ENCODE measurements at regions not wholly inside any gene's neighbourhood (a gene's known extent, or its start where the extent isn't known, plus 50 kb on each side); places are given as distances from the start of the nearest gene placed in this dataset.
"Not testable (repeated sequence)": the region's sequence is repeated elsewhere in the genome, so short reads cannot be mapped to it uniquely, and the experiment has no call there.

DNA sequence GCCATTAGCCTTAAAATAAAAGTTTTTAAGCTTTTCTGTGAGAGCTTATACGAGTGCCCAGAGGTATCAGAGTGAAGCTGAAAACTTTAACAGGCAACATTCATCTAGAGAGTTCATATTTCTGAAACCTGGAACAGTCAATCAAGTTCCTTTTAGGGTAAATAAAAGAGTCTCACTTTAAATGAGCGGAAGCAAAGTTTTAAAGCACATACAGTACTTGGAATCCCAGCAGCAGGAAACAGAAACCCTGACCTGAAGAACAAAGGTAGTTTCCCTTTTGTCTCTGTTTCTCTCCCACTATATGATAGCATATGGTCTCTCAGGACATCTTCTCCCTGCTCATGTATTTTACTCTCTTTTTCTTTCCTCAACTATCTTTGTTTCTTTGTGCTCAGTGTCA lies 153.0 kb downstream of the ASB9 start:
- DNase-seq (ENCODE audit: low read depth) = no peak

GRCh38 chrX:15114743-15115566 lies 154.9 kb downstream of the ASB9 start:
- no peak for DNase-seq (ENCODE audit: low read depth)

DNA sequence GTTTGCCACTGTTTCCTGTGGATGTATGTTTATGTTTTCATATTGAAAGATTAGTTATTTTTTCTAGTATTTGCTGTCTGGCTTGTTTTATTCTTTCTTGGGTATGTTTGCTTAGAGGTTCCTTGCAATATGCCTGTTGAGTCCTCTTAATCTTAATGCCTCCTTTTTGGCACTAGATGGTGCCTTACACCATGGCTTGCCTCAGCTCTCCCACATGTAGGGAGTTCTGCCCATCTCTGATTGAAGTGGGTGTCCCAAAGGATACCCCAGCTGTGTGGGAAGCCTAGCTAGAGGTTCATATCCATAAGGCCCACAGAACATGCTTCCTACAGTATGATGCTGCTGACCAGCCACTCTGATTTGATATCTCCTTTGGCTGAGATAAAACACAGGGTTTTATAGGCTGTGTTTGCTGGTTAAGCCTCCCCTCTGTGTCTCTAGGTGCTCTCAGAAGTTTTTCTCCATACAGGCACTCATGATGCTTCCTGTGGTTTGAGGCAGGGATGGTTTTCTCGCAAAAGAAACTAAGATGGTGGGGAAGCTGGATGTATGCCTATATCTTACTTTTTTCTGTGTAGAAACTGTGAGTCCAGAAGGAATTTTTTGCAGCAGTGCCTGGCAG lies 162.4 kb downstream of the ASB9 start:
- no peak for DNase-seq (ENCODE audit: low read depth)

- no peak for DNase-seq (ENCODE audit: low read depth)
Measured at GRCh38 chrX:15098505-15098904, 171.4 kb downstream of the ASB9 start.

DNA sequence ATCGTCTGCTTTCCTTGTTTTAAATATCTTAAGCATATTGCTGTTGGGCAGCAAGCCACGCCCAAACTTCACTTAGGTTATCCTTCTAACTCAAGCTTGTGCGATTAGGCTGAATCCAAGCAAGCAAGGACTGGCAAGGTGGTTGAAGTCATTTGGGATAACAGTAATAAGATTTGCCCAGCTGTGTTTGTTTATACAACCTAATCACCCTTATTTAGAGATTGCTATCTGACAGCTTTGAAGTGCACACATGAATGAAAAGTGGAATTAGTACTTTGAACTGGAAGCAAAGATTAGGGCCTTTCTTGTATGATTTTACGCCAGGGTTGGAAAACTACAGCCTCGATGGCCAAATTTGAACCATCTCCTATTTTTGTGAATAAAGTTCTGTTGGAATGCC lies 182.1 kb downstream of the ASB9 start:
- DNase-seq (ENCODE audit: low read depth) = no peak

GRCh38 chrX:15073313-15073712 lies 196.6 kb downstream of the ASB9 start:
- DNase-seq (ENCODE audit: low read depth) = no peak

- no peak for DNase-seq (ENCODE audit: low read depth)
Measured at GRCh38 chrX:15072880-15073279, 197.0 kb downstream of the ASB9 start.

DNA sequence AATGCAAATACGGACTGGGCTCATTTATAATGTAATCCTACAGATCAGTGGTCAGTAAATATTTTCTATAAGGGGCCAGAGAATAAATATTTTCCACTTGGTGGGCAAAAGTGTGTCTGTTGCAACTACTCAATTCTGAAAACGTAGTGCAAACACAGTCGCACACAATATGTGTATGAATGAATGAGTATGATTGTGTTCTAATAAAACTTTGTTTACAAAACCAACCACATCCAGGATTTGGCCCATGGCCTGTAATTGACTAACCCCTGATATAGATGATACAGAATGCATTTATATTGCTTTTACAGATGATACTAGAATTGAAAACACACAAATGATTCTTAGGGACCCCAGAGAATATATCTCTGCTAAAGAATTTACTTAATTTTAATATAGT lies 197.6 kb downstream of the ASB9 start:
- DNase-seq (ENCODE audit: low read depth) = no peak

DNA sequence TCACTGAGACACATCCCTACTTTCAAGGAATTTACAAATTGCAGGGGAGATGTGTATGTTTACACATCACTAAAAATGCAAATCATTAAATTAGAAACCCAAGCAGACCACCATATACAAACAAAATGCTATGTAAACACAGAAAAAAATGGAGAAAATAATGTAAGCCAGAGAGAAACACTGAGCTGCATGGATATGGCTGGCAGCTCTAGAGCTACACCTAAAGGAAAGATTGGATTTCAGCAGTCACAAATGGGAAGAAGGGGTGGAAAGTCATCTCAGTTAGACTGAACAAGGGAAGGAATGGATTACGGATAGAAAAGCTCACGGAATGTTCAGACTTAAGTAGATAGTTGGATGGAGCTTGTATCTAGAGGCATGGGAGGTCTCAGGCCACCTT lies 186.3 kb downstream of the MOSPD2 start:
- no peak for DNase-seq (ENCODE audit: low read depth)

- DNase-seq (ENCODE audit: low read depth) = no peak
Measured at GRCh38 chrX:15056044-15056443, 182.8 kb downstream of the MOSPD2 start.

- no peak for DNase-seq (ENCODE audit: low read depth)
Measured at GRCh38 chrX:15055146-15055930, 182.1 kb downstream of the MOSPD2 start.

GRCh38 chrX:15050395-15050794 lies 177.2 kb downstream of the MOSPD2 start:
- DNase-seq (ENCODE audit: low read depth) = no peak

- DNase-seq (ENCODE audit: low read depth) = no peak
Measured at GRCh38 chrX:15043538-15043937, 170.3 kb downstream of the MOSPD2 start.

DNA sequence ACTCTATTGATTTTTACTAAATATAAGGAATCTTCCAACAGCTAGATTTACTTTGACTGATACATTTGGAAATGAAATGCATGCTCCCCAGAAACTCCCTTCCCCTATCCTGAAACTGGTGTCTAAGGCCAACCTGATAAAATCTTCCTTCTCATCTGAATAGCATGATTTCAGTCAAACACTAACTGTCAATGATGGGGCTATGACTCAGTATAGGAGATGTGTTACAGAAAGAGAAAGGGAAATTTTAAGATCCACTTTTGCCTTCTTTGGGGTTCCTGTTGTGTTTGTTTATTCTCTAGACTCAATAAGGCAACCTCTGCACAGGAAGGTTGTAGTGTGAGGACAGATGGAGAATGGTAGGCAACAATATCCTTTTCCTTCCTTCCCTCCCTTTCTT lies 160.7 kb downstream of the MOSPD2 start:
- DNase-seq (ENCODE audit: low read depth) = no peak

DNA sequence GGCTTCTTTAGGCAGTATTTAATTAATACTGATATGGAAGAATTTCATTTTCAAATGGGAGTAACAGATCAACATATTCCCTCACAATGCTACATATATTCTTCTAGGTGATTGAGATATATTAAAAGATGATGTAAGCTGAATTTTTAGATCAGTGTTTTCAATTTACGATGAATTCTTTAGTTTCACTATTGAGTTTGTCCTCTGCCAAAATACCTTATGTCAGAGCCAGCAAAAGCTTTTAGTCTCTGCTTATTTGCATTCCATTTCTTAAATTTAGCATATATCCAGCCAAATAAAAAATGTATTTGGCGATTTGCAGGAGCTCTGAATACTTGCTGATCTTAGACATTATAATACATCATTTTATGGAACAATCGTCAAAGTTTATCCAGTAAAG lies 144.3 kb downstream of the MOSPD2 start:
- DNase-seq (ENCODE audit: low read depth) = no peak

- DNase-seq (ENCODE audit: low read depth) = no peak
Measured at GRCh38 chrX:15016051-15016450, 142.8 kb downstream of the MOSPD2 start.

- DNase-seq (ENCODE audit: low read depth) = no peak
Measured at GRCh38 chrX:15014281-15014680, 141.1 kb downstream of the MOSPD2 start.

DNA sequence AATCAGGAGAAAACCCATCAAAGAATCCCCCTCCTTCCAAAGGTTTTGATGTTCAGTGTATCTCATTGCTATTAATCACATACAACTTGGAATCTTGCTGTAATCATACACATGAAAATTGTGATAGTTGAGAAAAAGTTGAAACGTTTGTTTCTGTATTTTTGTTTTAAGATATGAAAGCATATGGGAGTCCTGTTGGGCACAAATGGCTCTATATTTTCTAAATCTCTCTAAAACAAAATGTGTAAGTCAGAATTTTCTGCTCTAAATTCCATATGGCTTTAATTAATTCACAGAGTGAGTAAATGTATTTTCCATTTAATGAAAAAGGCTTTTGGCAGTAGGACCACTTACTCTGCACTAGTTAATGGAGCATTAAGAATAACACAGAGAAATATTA lies 140.2 kb downstream of the MOSPD2 start:
- DNase-seq (ENCODE audit: low read depth) = no peak

DNA sequence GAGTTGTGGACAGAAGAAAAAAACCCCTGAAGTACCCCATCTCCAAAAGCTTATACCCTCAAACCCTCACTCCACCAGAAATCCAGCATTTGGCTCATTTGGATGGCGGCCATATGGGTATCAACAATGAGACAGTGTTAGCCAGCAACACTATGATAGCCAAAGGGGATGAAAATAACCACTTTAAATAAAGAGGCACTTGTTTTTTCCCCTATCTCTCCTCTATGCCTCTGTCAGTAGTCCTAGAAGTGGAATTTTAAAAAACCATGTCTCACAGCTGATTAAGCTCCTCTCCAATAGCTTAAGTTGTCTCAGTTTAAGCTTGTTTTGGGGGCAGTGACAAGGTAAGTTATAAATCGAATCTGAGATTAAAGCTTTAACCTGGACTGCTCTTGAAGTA lies 124.0 kb downstream of the MOSPD2 start:
- no peak for DNase-seq (ENCODE audit: low read depth)

DNA sequence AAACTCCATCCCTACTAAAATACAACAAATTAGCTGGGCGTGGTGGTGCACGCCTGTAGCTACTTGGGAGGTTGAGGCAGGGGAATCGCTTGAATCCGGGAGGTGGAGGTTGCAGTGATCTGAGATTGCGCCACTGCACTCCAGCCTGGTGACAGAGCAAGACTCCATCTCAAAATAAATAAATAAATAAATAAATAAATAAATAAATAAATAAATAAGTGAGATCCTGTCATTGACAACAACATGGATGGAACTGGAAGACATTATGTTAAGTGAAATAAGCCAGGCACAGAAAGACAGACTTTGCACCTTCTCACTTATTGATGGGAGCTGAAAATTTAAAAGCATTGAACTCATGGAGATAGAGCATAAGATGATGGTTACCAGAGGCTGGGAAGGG lies 111.2 kb downstream of the MOSPD2 start:
- not testable (repeated sequence) for DNase-seq (ENCODE audit: low read depth)
